Fibroblast of mammary gland (primary cell): ENCODE measurements at regions not wholly inside any gene's neighbourhood (a gene's known extent, or its start where the extent isn't known, plus 50 kb on each side); places are given as distances from the start of the nearest gene placed in this dataset.
"Not testable (repeated sequence)": the region's sequence is repeated elsewhere in the genome, so short reads cannot be mapped to it uniquely, and the experiment has no call there.

Experiments used
- DNase-seq: peaks from one replicate; pipeline ENCODE4 v3.0.0-alpha.2; 2010; ENCODE audit warnings: low read depth
- H3K4me3 ChIP-seq: 2 replicates; pipeline ENCODE4 v1.5.1; 2011; ENCODE audit warnings: low read depth, mild to moderate bottlenecking, low read length, moderate library complexity; ENCODE audit not compliant: control insufficient read depth
- TF ChIP-seq, protein P1 (sequence below): conservative IDR thresholded peaks from 2 replicates; pipeline ENCODE4 v1.5.1; 2011; ENCODE audit warnings: low read depth, low read length, inconsistent platforms; ENCODE audit not compliant: control insufficient read depth, insufficient read depth

DNA sequence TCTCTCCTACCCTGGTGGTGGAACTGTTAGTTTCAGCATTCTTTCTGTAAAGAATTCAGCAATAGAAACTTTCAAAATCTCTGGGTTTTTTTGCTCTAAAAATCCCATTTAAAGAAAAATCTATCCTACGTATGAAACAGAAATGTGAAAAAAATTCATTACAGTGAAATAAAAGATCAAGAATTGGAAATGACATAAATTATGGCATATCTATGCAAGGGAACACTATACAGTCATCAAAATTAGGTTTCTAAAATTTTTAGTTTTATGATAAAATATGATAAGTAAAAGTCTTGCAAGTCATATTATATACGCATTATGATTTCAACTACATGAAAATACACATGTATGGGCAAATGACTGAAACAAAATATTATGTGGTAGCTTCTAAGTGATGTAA, 342.6 kb downstream of the CETN3 start:
- H3K4me3 ChIP-seq, result no peak overlapping the region
- no peak for DNase-seq
- TF ChIP-seq, protein P1, sequence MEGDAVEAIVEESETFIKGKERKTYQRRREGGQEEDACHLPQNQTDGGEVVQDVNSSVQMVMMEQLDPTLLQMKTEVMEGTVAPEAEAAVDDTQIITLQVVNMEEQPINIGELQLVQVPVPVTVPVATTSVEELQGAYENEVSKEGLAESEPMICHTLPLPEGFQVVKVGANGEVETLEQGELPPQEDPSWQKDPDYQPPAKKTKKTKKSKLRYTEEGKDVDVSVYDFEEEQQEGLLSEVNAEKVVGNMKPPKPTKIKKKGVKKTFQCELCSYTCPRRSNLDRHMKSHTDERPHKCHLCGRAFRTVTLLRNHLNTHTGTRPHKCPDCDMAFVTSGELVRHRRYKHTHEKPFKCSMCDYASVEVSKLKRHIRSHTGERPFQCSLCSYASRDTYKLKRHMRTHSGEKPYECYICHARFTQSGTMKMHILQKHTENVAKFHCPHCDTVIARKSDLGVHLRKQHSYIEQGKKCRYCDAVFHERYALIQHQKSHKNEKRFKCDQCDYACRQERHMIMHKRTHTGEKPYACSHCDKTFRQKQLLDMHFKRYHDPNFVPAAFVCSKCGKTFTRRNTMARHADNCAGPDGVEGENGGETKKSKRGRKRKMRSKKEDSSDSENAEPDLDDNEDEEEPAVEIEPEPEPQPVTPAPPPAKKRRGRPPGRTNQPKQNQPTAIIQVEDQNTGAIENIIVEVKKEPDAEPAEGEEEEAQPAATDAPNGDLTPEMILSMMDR, result no peak

DNA sequence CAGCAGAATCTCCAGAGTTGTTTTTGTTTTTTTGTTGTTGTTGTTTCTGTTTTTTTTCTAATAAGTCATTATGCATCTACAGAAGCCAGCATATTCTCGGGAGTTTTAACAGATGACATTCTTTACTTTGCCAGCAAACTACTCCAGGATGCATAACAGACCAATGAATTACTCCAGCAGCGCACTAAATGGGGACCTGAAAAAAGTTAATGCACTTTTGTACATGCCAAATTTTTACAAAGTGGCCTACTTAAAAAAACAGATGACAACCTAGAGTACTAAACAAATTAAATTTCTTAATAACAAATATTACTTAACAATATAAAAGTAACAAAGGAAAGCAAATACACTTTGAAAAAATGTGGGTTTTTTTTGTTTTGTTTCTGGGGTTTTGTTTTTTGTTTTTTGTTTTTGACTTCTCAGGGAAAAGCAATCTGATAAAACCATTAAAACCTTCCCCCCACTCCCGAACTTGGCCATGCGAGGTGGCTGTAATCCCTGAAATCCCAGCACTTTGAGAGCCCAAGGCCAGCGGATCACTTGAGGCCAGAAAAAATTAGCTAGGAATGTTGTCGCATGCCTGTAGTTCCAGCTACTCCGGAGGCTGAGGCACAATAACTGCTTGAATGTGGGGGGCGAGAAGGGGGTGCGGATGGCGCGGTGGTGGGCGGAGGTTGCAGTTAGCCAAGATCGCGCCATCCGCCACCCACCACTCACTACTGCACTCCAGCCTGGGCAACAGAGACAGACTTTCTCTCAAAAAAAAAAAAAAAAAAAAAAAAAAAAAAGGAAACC, 352.4 kb downstream of the CETN3 start:
- TF ChIP-seq, protein P1, result no peak
- no peak overlapping the region for H3K4me3 ChIP-seq
- no peak for DNase-seq

DNA sequence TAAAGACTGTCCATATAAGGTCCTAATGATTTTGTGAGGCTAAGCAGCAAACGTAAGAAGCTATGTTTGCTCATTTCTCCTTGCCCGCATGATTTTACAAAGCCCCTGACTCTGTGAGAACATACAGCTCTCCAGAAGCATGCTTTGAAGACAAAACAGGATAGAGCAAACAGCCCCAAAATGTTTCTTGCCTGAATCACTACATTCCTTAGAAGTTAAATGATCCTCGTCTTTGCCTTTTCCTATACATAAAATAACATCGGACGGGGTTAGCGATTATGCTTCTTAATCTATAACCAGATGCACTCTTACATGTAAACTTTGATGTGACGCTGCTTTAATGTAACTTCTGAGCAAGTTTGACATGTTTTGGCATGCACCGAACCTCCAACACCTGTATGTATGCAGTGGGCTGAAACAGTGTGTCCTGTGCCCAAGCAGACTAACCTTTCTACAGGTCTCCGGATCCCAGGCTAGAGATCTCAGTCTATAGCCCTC, 353.7 kb downstream of the CETN3 start:
- TF ChIP-seq, protein P1, result no peak
- H3K4me3 ChIP-seq, result no peak overlapping the region
- DNase-seq, result peak; percentile 35

DNA sequence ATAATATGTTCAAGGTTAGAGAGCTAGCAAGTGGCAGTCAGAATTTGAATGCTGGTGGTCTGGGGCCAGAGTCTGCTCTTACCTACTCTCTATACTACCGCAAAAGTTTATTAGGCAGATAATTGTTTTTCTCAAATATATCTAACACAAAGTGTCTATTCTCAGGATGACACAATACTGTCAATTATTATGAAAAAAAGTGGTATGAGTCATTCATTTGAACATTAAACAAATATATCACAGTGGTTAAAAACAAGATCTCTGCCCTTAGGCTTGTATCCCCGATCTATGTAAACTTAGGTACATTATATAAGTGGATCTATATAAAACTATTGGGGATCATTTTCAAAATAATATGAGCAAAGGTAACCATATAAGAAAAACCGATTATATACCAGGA, 354.9 kb downstream of the CETN3 start:
- TF ChIP-seq, protein P1, result no peak
- DNase-seq, result peak; percentile 11
- H3K4me3 ChIP-seq, result no peak overlapping the region

DNA sequence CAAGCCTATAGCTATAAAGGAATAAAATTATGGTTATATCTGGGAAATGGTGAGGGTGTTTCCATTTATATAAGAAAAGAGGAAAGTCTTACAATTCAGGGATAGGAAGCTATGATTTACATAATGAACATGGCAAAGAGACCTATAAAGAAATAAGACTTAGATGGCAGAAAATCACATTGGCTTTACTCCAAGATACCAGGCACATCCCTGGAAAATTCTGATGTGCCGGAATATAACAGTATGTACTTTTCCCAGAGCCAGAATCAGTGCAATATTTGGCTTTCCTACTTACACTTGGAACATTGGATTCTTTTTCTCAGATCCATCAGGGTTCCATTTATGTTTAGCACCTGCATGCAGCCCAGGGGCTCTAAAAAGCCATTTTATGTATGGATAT, 357.8 kb downstream of the CETN3 start:
- no peak for DNase-seq
- TF ChIP-seq, protein P1, result no peak

DNA sequence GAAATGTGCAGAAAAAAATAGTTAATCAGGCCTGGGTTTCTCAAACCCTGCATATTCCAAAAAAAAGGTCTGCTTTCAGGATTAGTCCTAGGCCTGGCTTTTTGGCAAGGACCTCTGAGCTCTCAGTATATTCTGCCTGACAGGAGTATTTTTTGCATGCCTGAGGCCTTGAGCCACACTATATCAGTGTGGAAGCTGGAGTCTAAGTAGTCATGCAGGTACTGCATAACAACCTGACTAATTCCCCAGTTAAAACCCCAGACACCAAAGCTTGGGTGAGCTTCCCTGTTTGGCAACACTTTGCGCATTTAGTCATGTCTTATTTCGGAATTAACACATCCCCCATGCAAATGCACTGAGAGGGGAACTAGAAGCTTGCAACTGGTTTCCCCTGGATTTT, 359.5 kb downstream of the CETN3 start:
- TF ChIP-seq, protein P1, result no peak
- no peak overlapping the region for H3K4me3 ChIP-seq
- DNase-seq, result no peak

More for the DNA sequence above, 357.8 kb downstream of the CETN3 start:
- no peak overlapping the region for H3K4me3 ChIP-seq

DNA sequence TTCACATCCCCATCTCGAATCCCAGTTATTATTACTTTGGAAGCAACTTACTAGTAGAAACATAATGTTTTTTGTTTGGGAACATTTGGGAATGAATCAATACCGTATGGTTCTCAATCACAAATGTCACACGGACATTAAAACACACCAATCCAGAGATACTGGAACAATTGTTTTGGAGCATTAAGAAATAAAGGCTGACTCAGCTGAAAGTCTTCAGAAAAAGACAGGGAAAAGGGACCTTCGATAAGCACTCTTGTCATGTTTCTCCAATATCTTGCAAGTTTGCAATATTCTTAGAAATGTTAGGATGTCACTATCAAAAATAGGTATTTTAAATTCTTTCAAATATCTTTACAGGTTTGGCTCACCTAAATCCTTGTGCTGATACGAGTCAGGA, 362.4 kb downstream of the CETN3 start:
- DNase-seq, result no peak
- H3K4me3 ChIP-seq, result no peak overlapping the region
- TF ChIP-seq, protein P1, result no peak

DNA sequence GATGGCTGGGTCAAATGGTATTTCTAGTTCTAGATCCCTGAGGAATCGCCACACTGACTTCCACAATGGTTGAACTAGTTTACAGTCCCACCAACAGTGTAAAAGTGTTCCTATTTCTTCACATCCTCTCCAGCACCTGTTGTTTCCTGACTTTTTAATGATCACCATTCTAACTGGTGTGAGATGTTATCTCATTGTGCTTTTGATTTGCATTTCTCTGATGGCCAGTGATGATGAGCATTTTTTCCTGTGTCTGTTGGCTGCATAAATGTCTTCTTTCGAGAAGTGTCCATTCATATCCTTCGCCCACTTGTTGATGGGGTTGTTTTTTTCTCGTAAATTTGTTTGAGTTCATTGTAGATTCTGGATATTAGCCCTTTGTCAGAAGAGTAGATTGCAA, 369.5 kb downstream of the CETN3 start:
- DNase-seq, H3K4me3 ChIP-seq: not testable (repeated sequence)
